ENCODE measurements at regions not wholly inside any gene's neighbourhood (a gene's known extent, or its start where the extent isn't known, plus 50 kb on each side); places are given as distances from the start of the nearest gene placed in this dataset.

GRCh38 chr2:66849153-66849755 lies 414.3 kb downstream of the MEIS1 start:
- no peak overlapping the region for H2AFZ ChIP-seq (ENCODE audit: low read depth, low read length)
- no peak overlapping the region for H3K27ac ChIP-seq (ENCODE audit: insufficient read depth, low read depth, low read length)
- H3K79me2 ChIP-seq (ENCODE audit: control insufficient read depth, insufficient read depth, low read length) = no peaks in the 10 kb centered on the region
- no peaks in the 10 kb centered on the region for H3K9me3 ChIP-seq (replicated peaks; ENCODE audit: control insufficient read depth, insufficient read depth, low read length)
- BruUV-seq (replicated peaks) = no TSS peak
- FAIRE-seq (no peak), DNase-seq (ENCODE audit: low read depth, low spot score) (no peak)
- TF ChIP-seq POLR2AphosphoS5 (IDR thresholded peaks at IDR 0.05; ENCODE audit: insufficient read depth, low read depth, low read length) (no peak), JUN (IDR thresholded peaks at IDR 0.05; ENCODE audit: borderline replicate concordance, insufficient read depth, insufficient read length, low read depth) (no peak), MAX (IDR thresholded peaks at IDR 0.05; ENCODE audit: insufficient read depth, insufficient read length) (no peak), EZH2 (IDR thresholded peaks at IDR 0.05; ENCODE audit: borderline replicate concordance, low read depth, low read length, severe bottlenecking) (no peak), FOS (IDR thresholded peaks at IDR 0.05; ENCODE audit: borderline replicate concordance, insufficient read depth, low read length) (no peak), MYC (IDR thresholded peaks at IDR 0.05; ENCODE audit: low read depth, low read length) (no peak), POLR2A (IDR thresholded peaks at IDR 0.05; ENCODE audit: low read depth, low read length) (no peak), GATA2 (IDR thresholded peaks at IDR 0.05; ENCODE audit: insufficient read depth, insufficient read length, low read depth, low read length) (no peak)
- TF ChIP-seq, protein P1, sequence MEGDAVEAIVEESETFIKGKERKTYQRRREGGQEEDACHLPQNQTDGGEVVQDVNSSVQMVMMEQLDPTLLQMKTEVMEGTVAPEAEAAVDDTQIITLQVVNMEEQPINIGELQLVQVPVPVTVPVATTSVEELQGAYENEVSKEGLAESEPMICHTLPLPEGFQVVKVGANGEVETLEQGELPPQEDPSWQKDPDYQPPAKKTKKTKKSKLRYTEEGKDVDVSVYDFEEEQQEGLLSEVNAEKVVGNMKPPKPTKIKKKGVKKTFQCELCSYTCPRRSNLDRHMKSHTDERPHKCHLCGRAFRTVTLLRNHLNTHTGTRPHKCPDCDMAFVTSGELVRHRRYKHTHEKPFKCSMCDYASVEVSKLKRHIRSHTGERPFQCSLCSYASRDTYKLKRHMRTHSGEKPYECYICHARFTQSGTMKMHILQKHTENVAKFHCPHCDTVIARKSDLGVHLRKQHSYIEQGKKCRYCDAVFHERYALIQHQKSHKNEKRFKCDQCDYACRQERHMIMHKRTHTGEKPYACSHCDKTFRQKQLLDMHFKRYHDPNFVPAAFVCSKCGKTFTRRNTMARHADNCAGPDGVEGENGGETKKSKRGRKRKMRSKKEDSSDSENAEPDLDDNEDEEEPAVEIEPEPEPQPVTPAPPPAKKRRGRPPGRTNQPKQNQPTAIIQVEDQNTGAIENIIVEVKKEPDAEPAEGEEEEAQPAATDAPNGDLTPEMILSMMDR (IDR thresholded peaks at IDR 0.05; ENCODE audit: extremely low read depth in 1 of 2, insufficient read depth in 1 of 2, low read depth in 1 of 2, low read length in 2 of 2) = no peak
- H3K4me3 ChIP-seq (replicated peaks in 1 of 3; ENCODE audit: insufficient read depth in 1 of 3, low read depth in 1 of 3, low read length in 3 of 3) = no peak overlapping the region
- ChIA-PET CTCF (no interaction called here), POLR2A (no interaction called here)
- no peaks in the 10 kb centered on the region for H3K4me1 ChIP-seq (ENCODE audit: control insufficient read depth, extremely low read depth, insufficient read depth, low read length)
- no peak overlapping the region for H3K4me2 ChIP-seq (ENCODE audit: insufficient read depth, low read length)
- H3K36me3 ChIP-seq (ENCODE audit: control insufficient read depth in 2 of 2, extremely low read depth in 1 of 2, insufficient read depth in 2 of 2, low read length in 2 of 2) = no peaks in the 10 kb centered on the region
- no peak overlapping the region for H3K9ac ChIP-seq (replicated peaks; ENCODE audit: extremely low read depth, insufficient read depth, low read length)
- H3K9me1 ChIP-seq (replicated peaks; ENCODE audit: control insufficient read depth, extremely low read depth, insufficient read depth, low read length) = no peaks in the 10 kb centered on the region
- dilution Hi-C loops (cut with MboI; ENCODE audit: extremely low pct_ligation_motif_present, low sequenced_read_pairs) = no loop called here
- intact Hi-C loops (cut with micrococcal nuclease) = no loop called here
- H3K27me3 ChIP-seq (ENCODE audit: control insufficient read depth in 2 of 2, insufficient read depth in 2 of 2, low read length in 2 of 2) = peaks cover 2 to 5% of the 10 kb centered on the region in 2 experiments
- H4K20me1 ChIP-seq (replicated peaks; ENCODE audit: control insufficient read depth, extremely low read depth, insufficient read depth, low read length) = no peaks in the 10 kb centered on the region

Measured in endothelial cell of umbilical vein (primary cell).